ENCODE measurements at regions not wholly inside any gene's neighbourhood (a gene's known extent, or its start where the extent isn't known, plus 50 kb on each side); places are given as distances from the start of the nearest gene placed in this dataset.

- TF ChIP-seq CTCF (conservative IDR thresholded peaks at IDR 0.05 in 1 of 2, IDR thresholded peaks at IDR 0.05 in 1 of 2; ENCODE audit: extremely low read depth in 1 of 2, insufficient read depth in 1 of 2, low read depth in 1 of 2, low read length in 2 of 2) (no peak), EZH2 (IDR thresholded peaks at IDR 0.05; ENCODE audit: borderline replicate concordance, low read length) (no peak)
Observed at GRCh38 chr13:58946274-58946673, 1217.5 kb downstream of the DIAPH3 start.

Data from mammary epithelial cell (primary cell).